H9 (cell line): ENCODE measurements at regions not wholly inside any gene's neighbourhood (a gene's known extent, or its start where the extent isn't known, plus 50 kb on each side); places are given as distances from the start of the nearest gene placed in this dataset.

Experiments
- DNase-seq: peaks from one replicate; pipeline ENCODE4 v3.0.0-alpha.2; 2017
- H2AFZ ChIP-seq: one replicate; pipeline ENCODE4 v1.6.1; 2013; ENCODE audit warnings: mild to moderate bottlenecking, low read length, control low read depth, moderate library complexity
- H2AK5ac ChIP-seq: 2 replicates; pipeline ENCODE4 v1.6.1; 2013; ENCODE audit warnings: low read length, control low read depth, mixed read lengths; ENCODE audit not compliant: insufficient read length
- H2BK120ac ChIP-seq: one replicate; pipeline ENCODE4 v1.6.1; 2013; ENCODE audit warnings: low read depth, mild to moderate bottlenecking, low read length, control low read depth, inconsistent platforms; ENCODE audit not compliant: poor library complexity, severe bottlenecking
- H2BK12ac ChIP-seq: 2 replicates; pipeline ENCODE4 v1.6.1; 2013; ENCODE audit warnings: low read length, control low read depth, mixed read lengths, low read depth; ENCODE audit not compliant: insufficient read length
- H2BK15ac ChIP-seq: 2 replicates; pipeline ENCODE4 v1.6.1; 2013; ENCODE audit warnings: low read depth, low read length, control low read depth
- H2BK20ac ChIP-seq: one replicate; pipeline ENCODE4 v1.6.1; 2013; ENCODE audit warnings: low read depth, mild to moderate bottlenecking, low read length, control low read depth, inconsistent platforms; ENCODE audit not compliant: poor library complexity, severe bottlenecking
- H2BK5ac ChIP-seq: 2 replicates; pipeline ENCODE4 v1.6.1; 2013; ENCODE audit warnings: low read length, control low read depth, mixed read lengths; ENCODE audit not compliant: insufficient read length
- H3K14ac ChIP-seq: 2 replicates; pipeline ENCODE4 v1.6.1; 2013; ENCODE audit warnings: low read length, control low read depth; ENCODE audit not compliant: insufficient read depth
- H3K18ac ChIP-seq: 2 replicates; pipeline ENCODE4 v1.6.1; 2013; ENCODE audit warnings: low read depth, mild to moderate bottlenecking, mixed read lengths, low read length, control low read depth; ENCODE audit not compliant: insufficient read length
- H3K23ac ChIP-seq: 2 replicates; pipeline ENCODE4 v1.6.1; 2013; ENCODE audit warnings: low read length, control low read depth, mixed read lengths, low read depth; ENCODE audit not compliant: insufficient read length
- H3K23me2 ChIP-seq: 2 replicates; pipeline ENCODE4 v1.6.1; 2013; ENCODE audit warnings: low read depth, mild to moderate bottlenecking, mixed read lengths, low read length, control low read depth; ENCODE audit not compliant: insufficient read length, poor library complexity, severe bottlenecking
- H3K27ac ChIP-seq: 2 replicates; pipeline ENCODE4 v1.5.1; 2013; ENCODE audit warnings: low read length, control low read depth, mixed read lengths, low read depth; ENCODE audit not compliant: insufficient read length
- H3K27me3 ChIP-seq: 2 replicates; pipeline ENCODE4 v1.6.1; 2013; ENCODE audit warnings: low read length, control low read depth, inconsistent platforms; ENCODE audit not compliant: insufficient read depth
- H3K4ac ChIP-seq: 2 replicates; pipeline ENCODE4 v1.6.1; 2013; ENCODE audit warnings: low read depth, mild to moderate bottlenecking, control low read depth, inconsistent platforms, low read length, moderate library complexity
- H3K4me1 ChIP-seq: 2 replicates; pipeline ENCODE4 v1.6.1; 2013; ENCODE audit warnings: low read length, control low read depth, inconsistent platforms; ENCODE audit not compliant: insufficient read depth
- H3K4me2 ChIP-seq: 2 replicates; pipeline ENCODE4 v1.6.1; 2013; ENCODE audit warnings: low read length, control low read depth, mixed read lengths; ENCODE audit not compliant: insufficient read length, insufficient read depth
- H3K56ac ChIP-seq: 2 replicates; pipeline ENCODE4 v1.6.1; 2013; ENCODE audit warnings: low read depth, mild to moderate bottlenecking, mixed read lengths, low read length, control low read depth; ENCODE audit not compliant: insufficient read length
- H3K79me1 ChIP-seq: 2 replicates; pipeline ENCODE4 v1.6.1; 2013; ENCODE audit warnings: low read depth, mild to moderate bottlenecking, moderate library complexity, low read length, control low read depth, inconsistent platforms; ENCODE audit not compliant: insufficient read depth, poor library complexity, severe bottlenecking
- H3K79me2 ChIP-seq: 2 replicates; pipeline ENCODE4 v1.6.1; 2013; ENCODE audit warnings: low read length, control low read depth, inconsistent platforms; ENCODE audit not compliant: insufficient read depth
- H3K9ac ChIP-seq: 2 replicates; pipeline ENCODE4 v1.6.1; 2013; ENCODE audit warnings: low read length, control low read depth, mixed read lengths; ENCODE audit not compliant: insufficient read length; ENCODE audit errors: extremely low read depth
- H3K9me3 ChIP-seq: one replicate; pipeline ENCODE4 v1.6.1; 2013; ENCODE audit warnings: low read depth, low read length, inconsistent platforms; ENCODE audit not compliant: control insufficient read depth
- H3T11ph ChIP-seq: one replicate; pipeline ENCODE4 v1.6.1; 2013; ENCODE audit warnings: mild to moderate bottlenecking, low read length, control low read depth, inconsistent platforms
- H4K20me1 ChIP-seq: one replicate; pipeline ENCODE4 v1.6.1; 2013; ENCODE audit not compliant: control insufficient read depth, insufficient read length, insufficient read depth
- H4K5ac ChIP-seq: 2 replicates; pipeline ENCODE4 v1.6.1; 2013; ENCODE audit warnings: low read depth, mild to moderate bottlenecking, mixed read lengths, low read length, control low read depth; ENCODE audit not compliant: insufficient read length
- H4K8ac ChIP-seq: replicated peaks from 2 replicates; pipeline ENCODE4 v1.6.1; 2013; ENCODE audit warnings: low read length, control low read depth, mixed read lengths, low read depth; ENCODE audit not compliant: insufficient read length
- H4K91ac ChIP-seq: 2 replicates; pipeline ENCODE4 v1.6.1; 2013; ENCODE audit warnings: low read depth, mild to moderate bottlenecking, moderate library complexity, mixed read lengths, low read length, control low read depth; ENCODE audit not compliant: insufficient read length
- H3K27ac Mint-ChIP-seq, 3 experiments: 2 replicates in 2 of 3; 3 replicates in 1 of 3; pipeline ENCODE4 v1.8.0; 2020 to 2021; ENCODE audit warnings: mixed read lengths in 3 of 3, mild to moderate bottlenecking in 1 of 3, moderate library complexity in 1 of 3
- H3K27me3 Mint-ChIP-seq: 2 replicates; pipeline ENCODE4 v1.8.0; 2021; ENCODE audit warnings: low read depth, mild to moderate bottlenecking, moderate library complexity, mixed read lengths
- H3K36me3 Mint-ChIP-seq, 3 experiments: 2 replicates in 2 of 3; 3 replicates in 1 of 3; pipeline ENCODE4 v1.8.0; 2020 to 2021; ENCODE audit warnings: low read depth in 3 of 3, mixed read lengths in 3 of 3; ENCODE audit not compliant: insufficient read depth in 1 of 3
- H3K4me1 Mint-ChIP-seq, 2 experiments: 2 replicates each; pipeline ENCODE4 v1.8.0; 2020; ENCODE audit warnings: mixed read lengths in 2 of 2
- H3K4me3 Mint-ChIP-seq, 2 experiments: 2 replicates in 1 of 2; 3 replicates in 1 of 2; pipeline ENCODE4 v1.8.0; 2020 to 2021; ENCODE audit warnings: mild to moderate bottlenecking in 2 of 2, mixed read lengths in 2 of 2, moderate library complexity in 1 of 2
- H3K9me3 Mint-ChIP-seq, 2 experiments: 2 replicates in 1 of 2; 3 replicates in 1 of 2; pipeline ENCODE4 v1.8.0; 2020; ENCODE audit warnings: mild to moderate bottlenecking in 2 of 2, mixed read lengths in 2 of 2, moderate library complexity in 1 of 2
- WGBS: extraction: QIAGEN DNeasy Blood & Tissue Kit; methylation state at CpG from one replicate; pipeline ENCODE4 v1.1.7; 2013; ENCODE audit warnings: missing lambda C conversion rate, low lambda C conversion rate, mixed read lengths; ENCODE audit not compliant: insufficient read length; ENCODE audit errors: extremely low coverage; 5-methylcytosine and 5-hydroxymethylcytosine counted together
- TF ChIP-seq, protein P1 (sequence below): fragments of 200-600 bp; sonication (generic); conservative IDR thresholded peaks from 3 replicates; pipeline ENCODE4 v1.8.0; 2021; ENCODE audit warnings: antibody characterized with exemption, mild to moderate bottlenecking

DNA sequence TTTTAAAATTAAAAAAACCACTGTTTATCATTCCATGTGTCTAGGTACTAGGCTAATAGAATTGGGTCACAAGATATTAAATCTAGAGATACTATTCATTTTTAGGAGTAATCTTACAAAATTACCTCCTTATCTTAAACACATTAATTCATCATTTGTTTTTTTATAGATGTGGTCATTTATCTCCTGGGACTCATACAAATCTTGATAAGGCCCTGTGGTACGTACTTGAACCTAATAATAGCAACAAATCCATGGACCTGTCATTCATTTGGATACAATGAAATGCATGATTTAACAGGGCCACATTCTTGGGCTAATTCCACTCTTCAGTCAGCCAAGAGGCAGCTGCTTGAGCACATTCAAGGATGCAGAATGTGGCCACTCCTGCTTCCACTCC is 66.4 kb upstream of the MARCHF11 start:
- Histone ChIP-seq H3K23me2 (no peaks in the 10 kb centered on the region), H3K79me1 (no peaks in the 10 kb centered on the region), H3K56ac (no peak overlapping the region), H3K4me1 (no peaks in the 10 kb centered on the region), H4K5ac (no peak overlapping the region), H3K23ac (no peak overlapping the region), H2AK5ac (no peak overlapping the region), H4K20me1 (no peaks in the 10 kb centered on the region), H2BK15ac (no peak overlapping the region), H3K14ac (no peak overlapping the region), H3K9me3 (no peaks in the 10 kb centered on the region), H2BK120ac (no peak overlapping the region), H3T11ph (no peak overlapping the region), H3K27me3 (no peaks in the 10 kb centered on the region), H4K8ac (no peak overlapping the region), H2AFZ (no peak overlapping the region), H4K91ac (no peak overlapping the region), H2BK12ac (no peak overlapping the region), H3K18ac (no peak overlapping the region), H2BK20ac (no peak overlapping the region), H3K27ac (no peak overlapping the region), H3K79me2 (no peaks in the 10 kb centered on the region), H3K4ac (no peak overlapping the region), H2BK5ac (no peak overlapping the region), H3K9ac (no peak overlapping the region), H3K4me2 (no peak overlapping the region)
- no peak for DNase-seq
- WGBS, result no CpG with 5 or more reads among the region's 1 CpG
- Mint-ChIP-seq H3K36me3 (no peaks in the 10 kb centered on the region), H3K4me3 (no peak overlapping the region), H3K4me1 (no peaks in the 10 kb centered on the region), H3K9me3 (no peaks in the 10 kb centered on the region), H3K27ac (no peak overlapping the region), H3K27me3 (no peaks in the 10 kb centered on the region)
- TF ChIP-seq, protein P1, sequence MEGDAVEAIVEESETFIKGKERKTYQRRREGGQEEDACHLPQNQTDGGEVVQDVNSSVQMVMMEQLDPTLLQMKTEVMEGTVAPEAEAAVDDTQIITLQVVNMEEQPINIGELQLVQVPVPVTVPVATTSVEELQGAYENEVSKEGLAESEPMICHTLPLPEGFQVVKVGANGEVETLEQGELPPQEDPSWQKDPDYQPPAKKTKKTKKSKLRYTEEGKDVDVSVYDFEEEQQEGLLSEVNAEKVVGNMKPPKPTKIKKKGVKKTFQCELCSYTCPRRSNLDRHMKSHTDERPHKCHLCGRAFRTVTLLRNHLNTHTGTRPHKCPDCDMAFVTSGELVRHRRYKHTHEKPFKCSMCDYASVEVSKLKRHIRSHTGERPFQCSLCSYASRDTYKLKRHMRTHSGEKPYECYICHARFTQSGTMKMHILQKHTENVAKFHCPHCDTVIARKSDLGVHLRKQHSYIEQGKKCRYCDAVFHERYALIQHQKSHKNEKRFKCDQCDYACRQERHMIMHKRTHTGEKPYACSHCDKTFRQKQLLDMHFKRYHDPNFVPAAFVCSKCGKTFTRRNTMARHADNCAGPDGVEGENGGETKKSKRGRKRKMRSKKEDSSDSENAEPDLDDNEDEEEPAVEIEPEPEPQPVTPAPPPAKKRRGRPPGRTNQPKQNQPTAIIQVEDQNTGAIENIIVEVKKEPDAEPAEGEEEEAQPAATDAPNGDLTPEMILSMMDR, result no peak
